Raji (cell line): ENCODE measurements at regions not wholly inside any gene's neighbourhood (a gene's known extent, or its start where the extent isn't known, plus 50 kb on each side); places are given as distances from the start of the nearest gene placed in this dataset.

Experiments used
- POLR2A ChIP-seq: IDR thresholded peaks from 2 replicates; pipeline ENCODE4 v1.6.1; 2011; ENCODE audit warnings: low read depth, low read length, control low read depth; ENCODE audit not compliant: insufficient read depth

DNA sequence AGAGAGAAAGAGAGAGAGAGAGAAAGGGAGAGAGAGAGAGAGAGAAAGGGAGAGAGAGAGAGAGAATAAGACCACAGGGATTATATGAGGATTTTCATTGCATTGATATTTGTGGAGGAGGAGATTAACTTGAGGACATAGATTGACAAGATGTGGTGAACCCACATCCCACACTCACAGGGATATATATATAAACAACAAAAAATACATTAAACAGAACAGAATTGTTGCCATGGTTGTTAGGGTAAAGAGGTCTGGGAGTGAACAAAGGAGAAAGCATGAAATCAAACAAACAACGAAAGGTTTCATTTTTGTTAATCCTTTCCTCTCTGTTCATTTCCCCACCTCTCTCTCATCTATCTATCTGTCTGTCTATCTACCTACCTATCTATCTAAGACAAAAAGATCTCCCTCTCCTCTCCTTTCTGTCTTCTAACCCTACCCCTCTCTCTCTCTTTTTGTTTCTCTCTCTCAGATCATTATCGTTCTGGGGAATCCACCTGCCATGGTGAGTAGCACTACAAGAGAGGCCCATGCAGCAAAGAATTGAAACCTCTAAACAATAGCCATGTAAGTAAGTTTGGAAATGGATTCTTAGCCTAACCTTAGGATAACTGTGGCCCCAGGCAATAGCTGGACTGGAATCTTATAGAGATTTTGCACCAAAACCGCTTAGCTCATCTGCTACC, 280.9 kb downstream of the RAP2B start:
- TF ChIP-seq POLR2A: no peak

DNA sequence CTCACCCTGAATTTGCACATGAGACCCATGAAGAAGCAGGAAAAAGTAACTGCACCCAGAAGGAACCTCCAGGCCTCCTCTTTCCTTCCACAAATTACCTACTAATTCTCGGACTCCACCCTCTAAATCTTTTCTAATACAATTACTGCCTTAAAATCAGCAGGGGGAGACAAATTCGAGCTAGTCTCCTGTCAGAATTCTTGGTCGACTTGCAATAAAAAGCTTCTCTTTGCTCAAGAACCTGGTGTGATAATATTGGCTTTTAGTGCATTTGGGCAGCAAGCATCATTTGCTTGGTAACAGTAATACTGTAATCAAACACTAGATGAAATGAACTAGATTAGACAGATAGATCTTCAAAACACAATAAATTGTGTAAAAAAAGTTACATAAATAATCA, 281.9 kb downstream of the RAP2B start:
- no peak for TF ChIP-seq POLR2A

DNA sequence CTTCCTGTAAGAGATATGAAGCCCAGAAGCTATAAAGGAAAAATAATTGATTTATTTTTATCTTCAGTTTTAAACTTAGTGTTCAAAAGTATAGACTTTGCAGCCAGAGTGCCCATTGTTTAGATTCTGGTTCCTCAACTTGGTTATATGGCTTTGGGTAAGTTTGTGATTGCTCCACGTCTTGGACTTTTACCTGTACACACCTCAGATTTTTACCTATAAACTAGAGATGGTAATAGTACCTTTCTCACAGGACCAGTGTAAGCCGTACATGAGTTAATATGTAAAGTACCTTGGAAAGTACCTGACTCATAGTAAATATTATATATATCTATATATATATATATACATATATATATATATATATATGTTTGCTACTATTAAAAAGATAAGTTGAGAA, 283.8 kb downstream of the RAP2B start:
- TF ChIP-seq POLR2A: no peak

DNA sequence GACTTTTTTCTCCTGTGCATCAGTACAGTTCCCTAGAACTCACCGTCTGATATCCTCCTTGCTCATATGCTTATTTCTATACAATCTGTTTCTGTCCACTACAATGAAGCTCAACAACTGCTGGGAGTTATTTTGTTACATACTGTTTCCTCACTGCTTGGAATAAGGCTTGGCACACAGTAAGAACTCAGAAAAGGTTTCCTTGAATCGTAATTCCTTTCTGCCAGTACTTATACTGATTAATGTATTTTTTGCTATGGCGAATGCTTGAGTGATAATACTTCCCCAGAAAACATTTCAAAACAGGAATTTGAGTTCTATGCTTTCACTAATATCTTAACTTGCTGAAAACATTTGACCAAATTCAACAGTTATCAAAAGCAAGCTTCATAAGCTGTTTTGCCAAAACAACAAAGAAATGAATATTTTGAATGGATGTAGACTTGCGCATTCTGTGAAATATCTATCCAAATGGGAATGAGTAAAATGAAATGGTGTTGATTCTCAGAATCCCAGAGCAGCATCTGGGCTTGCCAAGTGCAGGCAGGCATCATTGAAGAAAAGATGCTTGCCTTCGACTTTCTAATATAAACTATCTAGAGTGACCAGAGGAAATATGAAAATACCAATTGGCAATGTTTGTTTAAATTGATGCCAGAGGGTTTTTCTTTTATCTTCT, 286.3 kb downstream of the RAP2B start:
- no peak for TF ChIP-seq POLR2A

DNA sequence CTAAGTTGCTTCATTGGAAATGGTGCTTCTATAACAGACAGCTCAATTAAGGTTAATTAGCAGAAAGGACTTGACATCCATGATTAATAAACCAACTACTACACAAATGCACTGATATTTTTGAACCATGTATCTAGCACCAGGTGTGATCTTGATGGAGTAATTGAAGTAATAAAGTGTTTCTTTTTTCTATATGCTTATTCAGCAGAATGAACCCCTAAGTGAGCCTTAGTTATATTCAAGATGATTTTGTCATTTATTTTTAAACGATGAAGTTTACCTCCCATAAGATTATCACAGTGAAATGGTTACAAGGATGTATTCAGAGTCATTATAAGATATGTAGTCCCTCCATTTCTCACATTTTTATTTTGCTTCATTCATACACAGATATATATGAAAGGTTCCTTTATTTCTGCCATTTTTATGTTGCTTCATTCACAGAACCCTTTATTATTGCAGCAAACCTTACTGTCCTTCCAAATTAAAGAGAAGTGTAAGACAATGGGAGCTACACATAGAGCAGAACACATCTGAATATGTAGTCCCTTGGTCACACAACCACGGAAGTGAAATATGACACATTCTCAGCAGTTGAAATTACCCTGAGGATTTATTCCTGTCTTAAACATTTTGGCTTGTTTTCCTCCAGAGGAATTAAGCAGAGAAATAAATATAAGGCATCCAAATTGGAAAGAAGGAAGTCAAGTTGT, 295.0 kb downstream of the RAP2B start:
- TF ChIP-seq POLR2A: no peak

DNA sequence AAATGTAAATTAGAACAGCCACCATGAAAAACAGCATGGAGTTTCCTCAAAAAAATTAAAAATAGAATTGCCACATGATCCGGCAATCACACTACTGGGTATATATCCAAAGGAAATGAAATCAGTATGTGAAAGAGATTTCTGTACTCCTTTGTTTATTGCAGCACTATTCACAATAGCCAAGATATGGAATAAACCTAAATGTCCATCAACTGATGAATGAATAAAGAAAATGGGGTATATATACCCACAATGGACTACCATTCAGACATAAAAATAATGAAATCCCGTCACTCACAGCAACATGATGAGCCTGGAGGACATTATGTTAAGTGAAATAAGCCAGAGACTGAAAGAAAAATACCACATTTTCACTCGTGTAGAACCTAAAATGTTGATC, 296.9 kb downstream of the RAP2B start:
- no peak for TF ChIP-seq POLR2A

DNA sequence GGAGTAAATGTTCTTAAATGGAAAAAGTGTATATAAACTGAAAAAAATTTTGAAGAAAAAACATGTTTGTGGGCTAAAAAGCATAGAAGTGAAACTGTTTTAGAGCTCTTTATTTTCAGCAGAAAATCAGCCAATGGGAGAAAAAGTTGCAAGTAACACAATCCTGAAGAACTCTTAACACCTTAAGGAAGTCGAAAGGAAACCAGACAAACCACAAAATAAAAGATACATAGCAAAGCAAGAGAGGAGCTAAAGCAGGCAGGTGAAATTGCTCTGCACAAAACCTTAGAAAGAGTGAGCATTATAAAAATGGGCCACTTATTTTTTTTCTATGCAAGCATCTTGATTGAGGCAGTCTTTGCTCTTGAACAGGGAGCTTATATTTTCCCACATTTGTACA, 300.5 kb downstream of the RAP2B start:
- TF ChIP-seq POLR2A: no peak

DNA sequence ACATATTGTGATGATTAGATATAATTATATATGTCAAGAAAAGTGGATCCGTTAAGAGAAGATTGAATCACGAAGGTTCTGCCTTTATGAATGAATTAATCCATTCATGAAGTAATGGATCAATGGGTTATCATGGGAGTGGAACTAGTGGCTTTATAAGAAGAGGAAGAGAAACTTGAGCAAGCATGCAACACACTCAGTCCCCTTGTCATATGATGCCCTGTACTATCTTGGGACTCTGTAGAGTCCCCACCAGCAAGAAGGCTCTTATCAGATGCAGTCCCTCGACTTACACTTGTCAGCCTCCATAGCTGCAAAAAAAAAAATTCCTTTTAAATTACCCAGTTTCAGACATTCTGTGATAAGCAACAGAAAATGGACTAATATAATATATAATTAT, 301.9 kb downstream of the RAP2B start:
- TF ChIP-seq POLR2A: no peak

DNA sequence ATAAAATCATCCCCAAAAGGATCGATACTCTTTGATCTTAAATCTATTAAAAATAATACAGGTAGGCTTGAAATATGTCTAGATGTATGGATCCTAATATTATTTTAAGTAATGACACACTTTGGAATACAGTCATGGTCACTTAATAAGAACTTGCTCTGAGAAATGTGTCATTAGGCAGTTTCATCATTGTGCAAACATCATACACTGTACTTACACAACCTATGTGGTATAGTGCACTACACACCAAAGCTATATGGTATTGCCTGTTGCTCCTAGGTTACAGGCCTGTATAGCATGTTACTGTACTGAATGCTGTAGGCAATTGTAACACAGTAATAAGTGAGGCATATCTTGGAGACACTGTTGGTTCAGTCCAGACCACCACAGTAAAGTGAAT, 307.1 kb downstream of the RAP2B start:
- TF ChIP-seq POLR2A: no peak

DNA sequence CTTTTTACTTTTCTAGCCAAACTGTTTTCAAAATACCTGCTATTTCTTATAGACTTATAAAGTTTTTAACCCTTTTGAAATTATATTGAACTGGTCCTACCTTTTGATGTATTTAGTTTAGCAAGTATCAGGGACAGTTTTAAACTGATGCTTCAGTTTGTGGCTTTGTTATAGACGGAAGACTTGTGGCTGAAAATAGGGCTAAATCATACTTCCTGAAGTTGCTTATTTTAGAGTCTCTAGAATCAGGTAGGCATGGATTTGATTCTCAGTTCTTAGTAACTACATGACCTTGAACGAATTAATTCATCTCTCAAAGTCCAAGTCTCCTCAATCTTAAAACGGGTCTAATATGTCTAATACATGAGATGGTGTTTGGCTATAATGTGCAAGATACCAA, 322.8 kb downstream of the RAP2B start:
- TF ChIP-seq POLR2A: no peak

DNA sequence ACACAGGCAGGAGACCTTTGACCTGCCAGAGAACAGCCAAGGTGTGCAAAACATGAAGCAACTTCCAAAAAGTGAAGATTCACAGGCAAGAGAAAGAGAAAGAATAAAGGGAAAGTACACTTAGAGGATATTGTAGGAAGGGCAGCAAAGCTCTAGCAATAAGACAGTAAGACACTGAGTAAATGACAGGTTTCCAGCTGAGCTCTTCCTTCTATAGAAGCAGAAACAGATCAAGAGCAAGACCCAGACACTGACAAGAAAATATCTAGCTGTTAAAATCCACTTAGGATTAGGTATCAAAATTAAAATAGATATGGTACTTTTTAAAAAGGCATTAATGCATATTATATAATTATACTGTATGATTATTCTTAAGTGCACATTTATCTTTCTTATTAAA, 333.4 kb downstream of the RAP2B start:
- TF ChIP-seq POLR2A: no peak

DNA sequence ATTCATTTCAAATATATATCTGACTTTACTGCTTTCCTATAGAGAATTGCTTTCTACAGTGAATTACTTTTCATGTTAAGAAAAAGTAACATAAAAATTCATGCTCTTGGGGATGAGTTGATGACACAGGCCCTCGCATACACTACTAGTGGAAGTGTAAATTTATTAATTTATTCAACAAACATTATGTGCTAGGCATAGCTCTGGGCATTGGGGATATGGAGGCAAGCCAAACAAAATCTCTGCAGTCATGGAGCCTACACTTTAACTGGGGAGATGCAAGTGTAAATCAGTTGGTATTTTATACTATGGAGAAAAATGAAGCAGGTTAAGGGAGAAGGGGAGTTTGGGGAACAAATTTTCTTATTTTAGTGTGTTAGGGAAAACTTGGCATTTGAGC, 340.7 kb downstream of the RAP2B start:
- TF ChIP-seq POLR2A: no peak

DNA sequence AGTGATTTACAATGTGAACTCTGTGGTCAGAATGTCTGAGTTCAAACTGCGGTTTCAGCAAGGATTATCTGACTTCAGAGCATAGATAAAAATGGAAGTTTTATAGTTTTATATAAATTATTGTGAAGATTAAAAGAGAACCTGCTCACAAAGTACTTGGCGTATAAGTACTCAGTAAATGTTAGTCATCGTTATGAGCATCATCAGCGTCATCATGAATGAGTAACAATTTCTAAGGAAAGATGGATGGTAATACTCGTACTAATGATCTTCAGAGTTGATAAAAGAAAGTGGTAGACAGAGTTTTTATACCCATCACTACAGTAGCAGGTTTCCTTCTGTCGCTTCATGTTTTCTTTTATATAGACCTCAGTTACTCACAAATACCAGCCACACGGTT, 341.8 kb downstream of the RAP2B start:
- no peak for TF ChIP-seq POLR2A

DNA sequence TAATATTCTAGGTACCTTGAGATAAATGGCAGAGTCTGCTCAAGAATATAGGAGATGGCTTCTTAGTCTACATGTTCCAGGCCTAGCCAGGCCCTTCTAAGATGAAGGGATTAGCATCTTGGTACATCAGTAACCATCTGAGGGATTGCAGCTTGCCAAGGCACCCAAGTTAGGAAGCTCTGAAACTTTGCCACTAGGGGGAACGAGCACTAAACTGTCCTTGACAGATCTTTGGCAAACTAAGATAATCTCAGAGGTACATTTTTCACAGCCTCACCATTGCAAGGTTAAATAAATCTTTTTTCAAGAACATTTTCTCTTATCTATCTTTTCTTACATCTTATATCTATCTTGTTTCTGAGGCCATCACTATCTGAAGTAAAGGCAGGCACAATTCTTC, 351.2 kb downstream of the RAP2B start:
- no peak for TF ChIP-seq POLR2A

DNA sequence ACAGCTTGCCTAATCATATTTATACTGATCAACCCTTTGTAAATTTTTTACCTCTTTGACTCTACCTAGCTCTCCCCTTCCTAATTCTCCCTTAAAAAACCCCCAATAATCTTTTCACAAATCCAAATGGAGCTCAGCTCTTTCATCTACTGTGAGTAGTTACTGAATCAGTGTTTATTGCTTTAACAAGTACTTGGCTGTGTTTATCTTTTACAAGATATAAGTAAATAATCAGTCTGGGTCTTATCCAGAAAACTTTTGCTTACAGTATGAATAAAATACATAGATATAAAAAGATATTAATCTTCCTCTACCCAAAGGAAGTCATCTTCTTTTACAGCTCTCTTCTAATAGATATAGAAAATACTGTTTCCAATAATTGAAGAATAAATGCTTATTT, 366.4 kb downstream of the RAP2B start:
- TF ChIP-seq POLR2A: no peak

DNA sequence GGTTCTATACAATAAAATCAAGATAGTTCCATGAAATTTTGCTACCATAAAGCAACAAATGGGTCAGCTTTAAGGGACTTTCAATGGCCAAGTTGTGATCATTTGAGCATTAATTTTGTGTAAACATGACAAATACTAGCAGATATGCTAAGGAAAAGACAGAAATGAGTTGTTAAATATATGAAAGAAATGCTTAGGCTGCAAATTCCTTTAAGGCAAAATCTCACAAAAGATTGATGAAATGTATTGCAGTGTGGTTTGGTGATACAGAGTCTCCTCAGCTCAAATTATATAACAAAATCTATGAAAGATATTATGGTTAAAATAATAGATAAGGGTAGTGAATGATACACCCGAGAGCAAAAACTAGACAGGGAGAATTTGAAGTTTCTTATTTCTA, 377.2 kb downstream of the RAP2B start:
- no peak for TF ChIP-seq POLR2A
